ENCODE measurements at regions not wholly inside any gene's neighbourhood (a gene's known extent, or its start where the extent isn't known, plus 50 kb on each side); places are given as distances from the start of the nearest gene placed in this dataset.

DNA sequence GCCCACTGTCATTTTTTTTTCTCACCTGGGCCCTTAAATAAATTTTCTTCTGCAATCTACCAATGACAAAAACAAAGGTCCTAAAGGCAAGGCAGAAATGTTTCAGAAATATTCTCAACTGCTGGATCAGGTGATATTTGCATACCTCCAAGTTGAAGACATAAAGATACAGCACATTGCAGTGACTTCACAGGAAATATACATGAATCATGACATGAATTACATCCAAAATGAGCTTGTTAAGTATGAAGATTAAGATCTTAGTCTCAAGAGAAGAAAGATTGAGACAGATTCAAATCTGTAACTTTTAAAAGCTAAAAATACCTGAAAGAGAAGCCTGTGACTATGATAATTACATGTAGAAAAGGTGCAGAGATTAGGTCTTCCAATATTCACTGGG, 207.8 kb downstream of the SIPA1L2 start:
- no peak for TF ChIP-seq YY1 (IDR thresholded peaks at IDR 0.05; ENCODE audit: insufficient read depth, insufficient read length)
- TF ChIP-seq SUZ12 (IDR thresholded peaks at IDR 0.05; ENCODE audit: extremely low read depth, insufficient read depth, insufficient read length): no peak
- TF ChIP-seq ZNF274 (IDR thresholded peaks at IDR 0.05; ENCODE audit: low read depth, low read length): no peak
